ENCODE measurements at regions not wholly inside any gene's neighbourhood (a gene's known extent, or its start where the extent isn't known, plus 50 kb on each side); places are given as distances from the start of the nearest gene placed in this dataset.

DNA sequence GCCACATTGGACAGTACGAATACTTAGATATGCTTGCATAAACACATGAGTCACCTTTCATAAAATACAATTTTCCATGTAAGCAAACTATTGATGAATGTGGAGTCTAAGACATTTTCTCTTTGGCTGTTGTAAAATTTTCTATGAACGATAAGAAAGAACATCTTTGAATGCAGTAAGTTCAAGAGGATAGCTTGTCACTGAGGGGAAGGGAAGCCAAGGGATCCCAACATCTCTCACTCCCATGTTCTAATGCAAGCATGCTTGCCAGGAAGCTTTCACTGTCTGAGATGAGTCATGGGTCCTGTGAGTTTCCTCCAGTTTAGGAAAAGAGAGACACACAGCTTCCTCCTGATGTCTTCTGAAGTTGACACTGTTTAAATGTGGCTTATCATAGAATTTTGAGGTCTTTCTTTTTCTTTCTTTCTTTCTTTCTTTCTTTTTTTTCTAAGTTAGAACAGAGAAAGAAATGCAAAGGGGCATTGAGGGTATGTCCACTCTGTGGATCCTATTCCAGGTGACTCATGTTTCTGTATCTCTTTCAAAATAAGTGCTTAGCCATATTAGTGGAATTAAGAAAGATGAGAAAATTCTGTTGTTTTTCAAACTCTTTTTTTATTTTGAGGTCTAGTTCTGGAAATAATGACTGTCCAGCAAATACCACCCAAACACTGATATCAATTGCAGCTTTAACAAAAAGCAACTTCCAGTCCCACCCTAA lies 146.6 kb downstream of the RDH14 start:
- TF ChIP-seq JUND (IDR thresholded peaks at IDR 0.05) (peak in 1 of 2 donors; percentile 62), EGR1 (IDR thresholded peaks at IDR 0.05; ENCODE audit: low read depth in 2 of 2) (no peak)
- TF ChIP-seq, protein P1, sequence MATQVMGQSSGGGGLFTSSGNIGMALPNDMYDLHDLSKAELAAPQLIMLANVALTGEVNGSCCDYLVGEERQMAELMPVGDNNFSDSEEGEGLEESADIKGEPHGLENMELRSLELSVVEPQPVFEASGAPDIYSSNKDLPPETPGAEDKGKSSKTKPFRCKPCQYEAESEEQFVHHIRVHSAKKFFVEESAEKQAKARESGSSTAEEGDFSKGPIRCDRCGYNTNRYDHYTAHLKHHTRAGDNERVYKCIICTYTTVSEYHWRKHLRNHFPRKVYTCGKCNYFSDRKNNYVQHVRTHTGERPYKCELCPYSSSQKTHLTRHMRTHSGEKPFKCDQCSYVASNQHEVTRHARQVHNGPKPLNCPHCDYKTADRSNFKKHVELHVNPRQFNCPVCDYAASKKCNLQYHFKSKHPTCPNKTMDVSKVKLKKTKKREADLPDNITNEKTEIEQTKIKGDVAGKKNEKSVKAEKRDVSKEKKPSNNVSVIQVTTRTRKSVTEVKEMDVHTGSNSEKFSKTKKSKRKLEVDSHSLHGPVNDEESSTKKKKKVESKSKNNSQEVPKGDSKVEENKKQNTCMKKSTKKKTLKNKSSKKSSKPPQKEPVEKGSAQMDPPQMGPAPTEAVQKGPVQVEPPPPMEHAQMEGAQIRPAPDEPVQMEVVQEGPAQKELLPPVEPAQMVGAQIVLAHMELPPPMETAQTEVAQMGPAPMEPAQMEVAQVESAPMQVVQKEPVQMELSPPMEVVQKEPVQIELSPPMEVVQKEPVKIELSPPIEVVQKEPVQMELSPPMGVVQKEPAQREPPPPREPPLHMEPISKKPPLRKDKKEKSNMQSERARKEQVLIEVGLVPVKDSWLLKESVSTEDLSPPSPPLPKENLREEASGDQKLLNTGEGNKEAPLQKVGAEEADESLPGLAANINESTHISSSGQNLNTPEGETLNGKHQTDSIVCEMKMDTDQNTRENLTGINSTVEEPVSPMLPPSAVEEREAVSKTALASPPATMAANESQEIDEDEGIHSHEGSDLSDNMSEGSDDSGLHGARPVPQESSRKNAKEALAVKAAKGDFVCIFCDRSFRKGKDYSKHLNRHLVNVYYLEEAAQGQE (IDR thresholded peaks at IDR 0.05): no peak
- no peak overlapping the region for H3K9ac ChIP-seq (ENCODE audit: low read depth in 1 of 2, low read length in 2 of 2)
- peaks cover 0 to 7% (median 0%) of the 10 kb centered on the region in 4 donors for H3K27me3 ChIP-seq (ENCODE audit: control insufficient read depth in 4 of 4, insufficient read depth in 4 of 4, low read length in 3 of 4)
- H3K9me3 ChIP-seq (ENCODE audit: control insufficient read depth in 4 of 4, low read length in 3 of 4): no peaks in the 10 kb centered on the region
- no peak for DNase-seq (ENCODE audit: low spot score)
- 72% methylated on average over 2 of the region's 2 CpGs for WGBS
- no peak overlapping the region for H3K4me3 ChIP-seq (ENCODE audit: low read depth in 1 of 3, low read length in 3 of 3)
- no peak overlapping the region for H3K27ac ChIP-seq (ENCODE audit: low read depth in 1 of 2, low read length in 2 of 2)
- H3K4me1 ChIP-seq (ENCODE audit: control insufficient read depth in 4 of 4, insufficient read depth in 4 of 4, low read length in 3 of 4): no peaks in the 10 kb centered on the region
- no peaks in the 10 kb centered on the region for H3K36me3 ChIP-seq (ENCODE audit: control insufficient read depth in 4 of 4, insufficient read depth in 3 of 4, low read depth in 1 of 4, low read length in 3 of 4)

DNA sequence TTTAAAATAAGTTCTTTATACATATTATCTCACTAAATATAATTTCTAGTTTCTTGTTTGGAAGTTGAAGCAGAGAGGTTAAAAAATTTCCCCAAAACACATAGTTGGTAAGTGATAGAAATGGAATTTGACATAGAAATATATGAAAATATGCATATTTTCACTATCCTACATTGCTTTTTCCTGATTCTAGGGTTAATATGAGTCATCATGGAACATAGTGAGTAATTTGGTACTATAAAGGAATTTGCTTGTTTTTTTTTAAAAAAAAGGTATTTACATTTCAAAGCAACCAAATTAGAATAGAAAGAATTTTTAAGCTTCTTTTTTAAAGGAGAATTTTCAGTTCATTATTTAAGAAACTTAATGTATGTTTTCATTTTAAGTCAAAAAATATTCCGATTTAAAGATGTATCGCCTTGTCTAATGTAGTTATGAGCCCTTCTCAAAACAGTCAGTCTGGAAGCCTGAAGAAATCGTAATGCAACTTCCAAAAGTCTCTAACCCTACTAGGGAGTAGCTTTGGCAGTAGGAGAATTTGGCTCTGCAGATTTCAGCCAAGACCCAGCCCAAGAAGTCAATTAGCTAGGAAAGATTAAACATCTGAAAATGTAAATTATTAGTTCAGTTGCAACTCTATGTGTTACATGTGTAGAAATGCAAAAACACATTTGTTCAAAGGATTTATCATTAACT lies 147.3 kb downstream of the RDH14 start:
- Histone ChIP-seq H3K9ac (ENCODE audit: low read depth in 1 of 2, low read length in 2 of 2) (no peak overlapping the region), H3K4me3 (ENCODE audit: low read depth in 1 of 3, low read length in 3 of 3) (no peak overlapping the region), H3K27me3 (ENCODE audit: control insufficient read depth in 4 of 4, insufficient read depth in 4 of 4, low read length in 3 of 4) (peaks cover 0 to 7% (median 0%) of the 10 kb centered on the region in 4 donors), H3K4me1 (ENCODE audit: control insufficient read depth in 4 of 4, insufficient read depth in 4 of 4, low read length in 3 of 4) (no peaks in the 10 kb centered on the region), H3K36me3 (ENCODE audit: control insufficient read depth in 4 of 4, insufficient read depth in 3 of 4, low read depth in 1 of 4, low read length in 3 of 4) (no peaks in the 10 kb centered on the region), H3K27ac (ENCODE audit: low read depth in 1 of 2, low read length in 2 of 2) (no peak overlapping the region), H3K9me3 (ENCODE audit: control insufficient read depth in 4 of 4, low read length in 3 of 4) (no peaks in the 10 kb centered on the region)
- TF ChIP-seq EGR1 (IDR thresholded peaks at IDR 0.05; ENCODE audit: low read depth in 2 of 2): no peak
- TF ChIP-seq, protein P2, sequence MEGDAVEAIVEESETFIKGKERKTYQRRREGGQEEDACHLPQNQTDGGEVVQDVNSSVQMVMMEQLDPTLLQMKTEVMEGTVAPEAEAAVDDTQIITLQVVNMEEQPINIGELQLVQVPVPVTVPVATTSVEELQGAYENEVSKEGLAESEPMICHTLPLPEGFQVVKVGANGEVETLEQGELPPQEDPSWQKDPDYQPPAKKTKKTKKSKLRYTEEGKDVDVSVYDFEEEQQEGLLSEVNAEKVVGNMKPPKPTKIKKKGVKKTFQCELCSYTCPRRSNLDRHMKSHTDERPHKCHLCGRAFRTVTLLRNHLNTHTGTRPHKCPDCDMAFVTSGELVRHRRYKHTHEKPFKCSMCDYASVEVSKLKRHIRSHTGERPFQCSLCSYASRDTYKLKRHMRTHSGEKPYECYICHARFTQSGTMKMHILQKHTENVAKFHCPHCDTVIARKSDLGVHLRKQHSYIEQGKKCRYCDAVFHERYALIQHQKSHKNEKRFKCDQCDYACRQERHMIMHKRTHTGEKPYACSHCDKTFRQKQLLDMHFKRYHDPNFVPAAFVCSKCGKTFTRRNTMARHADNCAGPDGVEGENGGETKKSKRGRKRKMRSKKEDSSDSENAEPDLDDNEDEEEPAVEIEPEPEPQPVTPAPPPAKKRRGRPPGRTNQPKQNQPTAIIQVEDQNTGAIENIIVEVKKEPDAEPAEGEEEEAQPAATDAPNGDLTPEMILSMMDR (IDR thresholded peaks at IDR 0.05; ENCODE audit: low read depth, low read length, missing input control): no peak
- no peak for TF ChIP-seq JUND (IDR thresholded peaks at IDR 0.05)
- no peak for TF ChIP-seq FOXA2 (IDR thresholded peaks at IDR 0.05)
- TF ChIP-seq TAF1 (conservative IDR thresholded peaks at IDR 0.05): no peak
- TF ChIP-seq, protein P3, sequence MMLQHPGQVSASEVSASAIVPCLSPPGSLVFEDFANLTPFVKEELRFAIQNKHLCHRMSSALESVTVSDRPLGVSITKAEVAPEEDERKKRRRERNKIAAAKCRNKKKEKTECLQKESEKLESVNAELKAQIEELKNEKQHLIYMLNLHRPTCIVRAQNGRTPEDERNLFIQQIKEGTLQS (IDR thresholded peaks at IDR 0.05): no peak
- TF ChIP-seq NR2F2 (IDR thresholded peaks at IDR 0.05): no peak
- TF ChIP-seq, protein P1 (IDR thresholded peaks at IDR 0.05): no peak
- no peak for DNase-seq (ENCODE audit: low spot score)
- 77% methylated on average over 3 of the region's 3 CpGs for WGBS

Data from liver (tissue), 8 donors.